T-helper 2 cell (primary cell): ENCODE measurements at regions not wholly inside any gene's neighbourhood (a gene's known extent, or its start where the extent isn't known, plus 50 kb on each side); places are given as distances from the start of the nearest gene placed in this dataset.

Experiments used
- DNase-seq, 5 experiments: peaks; one replicate each; pipeline versions ENCODE4 v3.0.0 to v3.0.0-alpha.2; 2012 to 2022

DNA sequence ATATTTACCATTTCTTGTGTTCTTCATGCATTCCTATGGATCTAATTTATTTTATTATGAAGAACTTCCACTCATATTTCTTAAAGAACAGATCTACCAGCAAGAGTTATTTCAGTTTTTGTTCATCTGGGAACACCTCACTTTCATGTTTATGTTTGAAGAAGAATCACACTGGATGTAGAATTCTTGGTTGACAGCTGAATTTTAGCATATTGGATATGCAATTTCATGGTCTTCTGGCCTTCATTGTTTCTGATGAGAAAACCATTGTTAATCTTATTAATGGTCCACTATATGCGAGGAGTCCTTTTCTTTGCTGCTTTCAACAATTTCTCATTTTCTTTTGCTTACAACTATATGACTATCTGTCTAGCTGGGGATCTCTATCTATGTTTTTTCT is 189.2 kb downstream of the UXS1 start:
- DNase-seq = no peak

DNA sequence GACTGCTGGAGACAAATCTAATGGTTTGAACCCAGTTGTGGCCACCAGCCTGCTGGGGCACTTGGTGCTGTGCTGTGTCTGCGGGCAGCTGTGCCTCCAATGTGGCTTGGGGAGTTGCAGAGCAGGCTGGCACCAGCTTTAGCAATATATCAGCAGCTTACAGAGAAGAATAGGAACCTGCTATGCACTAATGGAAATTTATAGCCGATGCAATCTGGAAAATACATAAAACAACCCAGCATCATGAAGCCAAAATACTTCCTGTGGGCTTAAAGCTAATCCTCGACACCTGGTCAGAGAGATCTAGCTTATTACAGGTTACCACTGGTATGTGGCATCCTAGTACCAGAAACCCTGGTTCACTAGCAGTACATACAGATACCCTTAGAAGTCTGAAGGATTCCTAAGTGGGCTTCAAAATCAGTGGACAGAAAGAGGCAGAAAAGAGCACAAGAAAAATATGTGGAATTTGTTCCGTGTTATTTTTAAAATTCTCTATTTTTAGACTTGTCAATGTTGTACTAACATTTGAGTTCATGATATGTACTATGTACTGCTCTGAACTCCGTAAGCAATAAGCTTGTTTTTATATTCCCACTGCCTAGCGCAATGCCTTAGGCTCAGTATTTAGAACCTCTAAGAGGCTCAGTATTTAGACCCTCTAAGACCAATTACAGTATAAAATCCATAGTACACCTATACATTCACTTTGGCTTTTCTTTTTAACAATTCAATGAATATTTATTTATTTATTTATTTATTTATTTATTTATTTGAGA is 194.7 kb downstream of the UXS1 start:
- no peak for DNase-seq

DNA sequence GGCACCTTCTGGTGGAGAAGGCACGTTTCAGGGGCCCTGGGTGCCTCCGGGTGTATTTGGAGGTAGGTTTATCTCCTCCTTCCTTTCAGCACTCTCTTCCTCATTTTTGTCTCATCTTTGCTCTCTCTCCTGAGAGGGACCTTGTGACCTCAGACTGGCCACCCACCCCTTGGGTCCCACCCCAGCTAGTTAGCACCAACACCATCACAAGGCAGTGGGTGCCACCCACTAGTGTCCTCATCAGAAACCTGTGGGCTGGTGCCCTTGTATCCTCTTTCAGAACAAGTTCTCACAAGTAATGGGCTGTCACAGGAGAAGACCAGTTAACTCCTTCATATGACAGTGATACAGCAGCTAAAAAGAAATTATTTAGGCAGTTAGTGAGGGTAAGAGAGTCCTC is 196.4 kb downstream of the UXS1 start:
- DNase-seq = no peak

DNA sequence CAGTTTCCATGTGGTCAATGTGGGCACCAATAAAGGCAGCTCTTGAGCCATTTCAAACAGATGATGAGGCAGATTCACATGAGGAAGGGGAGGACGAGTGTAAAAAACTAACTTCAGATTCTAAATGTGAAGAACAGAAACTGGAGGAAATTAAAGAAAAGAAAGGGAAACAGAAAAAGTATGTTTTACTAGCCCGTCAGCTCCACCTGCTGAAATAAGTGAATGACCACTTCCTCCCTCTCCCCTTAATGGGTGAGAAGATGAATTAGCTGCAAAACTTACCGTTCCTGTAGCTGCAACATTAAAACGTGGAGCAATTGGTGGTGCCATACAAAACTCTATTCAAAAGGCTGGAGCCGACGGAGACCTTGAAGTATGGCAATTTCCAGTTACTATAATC is 203.5 kb downstream of the UXS1 start:
- peak in 1 of 5 experiments; percentile 12 for DNase-seq

DNA sequence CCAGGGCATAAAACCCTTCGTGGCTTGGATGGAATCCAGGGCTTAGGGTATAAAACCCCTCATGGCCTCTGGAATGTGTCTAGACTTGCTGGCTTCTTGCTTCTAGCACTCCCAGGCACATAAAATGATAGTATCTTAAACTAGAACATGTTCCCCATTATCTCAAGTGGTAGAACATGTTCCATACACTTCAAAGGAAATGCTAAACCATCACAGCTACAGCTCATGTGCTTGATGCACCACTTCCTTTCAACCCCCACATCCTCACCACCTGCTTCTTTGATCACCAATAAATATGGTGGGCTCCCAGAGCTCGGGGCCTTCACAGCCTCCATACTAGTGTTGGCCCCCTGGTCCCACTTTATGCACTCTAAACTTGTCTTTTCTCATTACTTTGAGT is 204.3 kb downstream of the UXS1 start:
- DNase-seq = peak in 2 of 5 experiments; percentile 9 to 78

DNA sequence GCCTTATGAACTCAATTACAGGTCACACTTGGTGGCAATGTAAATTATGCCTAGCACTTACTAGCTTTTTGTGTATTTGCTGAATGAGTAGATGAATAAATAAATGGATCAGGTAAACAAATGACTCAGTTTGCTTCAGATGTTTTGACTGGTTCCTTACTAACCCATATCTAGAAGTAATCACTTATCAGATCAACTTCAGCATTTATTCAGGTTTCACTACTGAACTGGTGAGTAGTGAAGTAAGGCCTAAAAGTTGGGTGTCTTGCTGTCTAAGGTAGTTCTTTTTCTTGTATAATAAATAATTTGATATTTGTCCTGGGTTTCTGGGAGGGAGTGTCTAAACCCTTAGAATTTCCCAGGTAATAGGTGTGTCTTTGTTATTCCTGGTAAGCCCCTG is 205.0 kb downstream of the UXS1 start:
- DNase-seq = peak in 1 of 5 experiments; percentile 74

DNA sequence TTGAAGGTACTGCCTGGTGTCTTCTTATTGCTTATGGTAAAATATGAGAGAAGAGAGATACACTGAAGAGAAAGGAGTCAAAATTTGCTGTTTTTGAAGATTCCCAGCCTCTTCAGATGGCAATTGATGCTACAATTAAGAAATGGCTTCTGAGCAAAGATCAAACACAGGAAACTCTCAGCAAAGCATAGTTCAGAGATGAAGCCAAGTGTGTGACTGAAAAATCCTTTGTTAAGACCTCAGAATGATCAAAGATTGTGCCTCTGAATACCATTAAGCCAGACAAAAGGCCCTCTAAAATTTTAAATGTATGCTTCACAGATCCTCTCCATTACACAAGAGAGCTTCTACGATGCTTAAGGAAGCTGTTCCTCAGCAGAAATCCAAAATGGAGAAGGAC is 216.3 kb downstream of the UXS1 start:
- no peak for DNase-seq

DNA sequence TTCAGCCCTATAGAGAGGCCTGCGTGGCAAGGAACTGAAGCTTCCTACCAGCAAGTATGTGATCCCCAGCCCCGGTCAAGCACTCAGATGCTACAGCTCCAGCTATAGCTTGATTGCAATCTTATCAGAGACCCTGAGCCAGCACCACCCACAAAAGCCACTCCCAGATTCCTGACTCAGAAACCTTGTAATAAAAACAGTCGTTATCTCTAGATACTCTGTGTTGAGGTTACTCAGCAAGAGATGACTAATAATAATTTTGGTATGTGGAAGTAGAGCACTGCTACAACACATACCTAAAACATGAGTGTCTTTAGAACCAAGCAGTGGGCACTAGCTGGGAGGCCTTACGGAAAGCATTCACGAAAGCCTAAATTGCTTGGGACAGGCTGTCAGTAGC is 216.9 kb downstream of the UXS1 start:
- peak in 1 of 5 experiments; percentile 26 for DNase-seq

DNA sequence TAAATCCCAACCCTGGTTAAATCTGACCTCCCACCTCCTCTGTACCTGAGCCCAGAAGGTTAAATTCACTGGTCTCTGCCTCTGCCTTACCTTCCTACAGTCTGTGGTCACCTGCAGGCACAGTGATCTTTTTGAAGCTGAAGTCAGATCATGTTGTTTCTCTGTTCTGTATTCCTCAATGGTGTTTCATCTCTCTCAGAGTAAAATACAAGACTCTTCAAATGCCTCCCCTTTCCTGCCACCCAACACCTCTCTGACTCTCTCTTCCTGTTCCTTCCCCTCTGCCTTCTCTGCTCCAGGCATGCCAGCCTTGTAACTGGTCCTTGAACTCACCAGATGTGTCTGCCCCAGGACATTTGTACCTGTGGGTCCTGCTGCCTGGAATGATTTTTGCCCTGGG is 219.3 kb downstream of the UXS1 start:
- DNase-seq = no peak

DNA sequence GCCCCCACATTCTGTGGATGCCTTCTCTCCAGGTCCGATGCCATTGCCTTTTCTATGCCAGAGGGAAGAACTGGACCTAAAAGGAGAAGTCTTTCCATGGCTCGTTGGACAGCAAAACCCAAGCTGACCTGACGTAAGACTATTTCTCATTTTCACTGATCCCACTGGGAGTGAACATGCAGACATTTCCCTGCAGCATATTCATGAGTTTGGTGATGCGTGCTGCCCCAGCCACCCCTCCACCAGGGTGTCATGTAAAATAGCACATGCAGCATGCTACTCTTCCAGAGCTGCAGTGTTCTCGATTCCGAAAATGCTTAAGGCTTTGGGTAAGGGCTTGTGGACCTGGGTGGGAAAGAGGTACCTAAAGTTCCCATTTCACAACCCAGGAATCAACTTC is 221.2 kb downstream of the UXS1 start:
- no peak for DNase-seq

DNA sequence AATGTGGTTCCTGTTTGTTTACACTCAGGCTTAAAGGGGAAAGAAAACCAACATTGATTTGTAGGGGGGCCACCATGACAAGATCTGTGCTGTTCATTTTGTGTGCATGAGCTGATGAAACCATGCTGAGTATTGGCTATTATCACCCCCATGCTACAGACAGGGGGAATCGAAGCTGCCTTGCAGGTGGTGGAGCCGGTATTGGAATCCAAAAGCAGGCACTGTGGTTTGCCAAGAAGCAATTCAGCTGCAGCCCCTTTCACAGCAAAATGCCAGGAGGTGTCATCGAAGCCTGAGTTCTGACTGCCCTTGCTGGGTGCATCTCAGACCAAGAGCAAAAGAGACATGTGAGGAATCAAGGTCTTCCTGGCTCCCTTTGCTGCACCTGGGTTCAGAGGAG is 221.9 kb downstream of the UXS1 start:
- DNase-seq = no peak

DNA sequence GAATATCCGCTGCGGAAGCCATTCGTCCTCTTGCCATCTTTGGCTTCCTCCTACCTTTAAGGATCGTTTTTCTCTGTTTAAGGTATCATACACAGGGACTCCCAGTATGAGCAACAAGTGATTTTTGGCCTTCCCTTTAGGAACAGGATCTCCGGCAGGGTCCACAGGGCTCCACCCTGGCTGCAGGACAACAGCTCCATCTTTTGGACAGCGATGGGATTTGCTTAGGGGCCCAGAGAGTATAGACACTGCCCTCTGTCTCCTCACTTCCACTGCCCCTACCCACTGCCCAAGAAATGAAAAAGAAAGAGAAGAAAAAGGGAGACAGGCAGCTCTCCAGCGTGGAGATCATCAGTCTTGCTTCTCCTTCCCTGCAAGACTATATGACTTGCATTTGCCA is 224.5 kb downstream of the UXS1 start:
- DNase-seq = peak in 1 of 5 experiments; percentile 26

DNA sequence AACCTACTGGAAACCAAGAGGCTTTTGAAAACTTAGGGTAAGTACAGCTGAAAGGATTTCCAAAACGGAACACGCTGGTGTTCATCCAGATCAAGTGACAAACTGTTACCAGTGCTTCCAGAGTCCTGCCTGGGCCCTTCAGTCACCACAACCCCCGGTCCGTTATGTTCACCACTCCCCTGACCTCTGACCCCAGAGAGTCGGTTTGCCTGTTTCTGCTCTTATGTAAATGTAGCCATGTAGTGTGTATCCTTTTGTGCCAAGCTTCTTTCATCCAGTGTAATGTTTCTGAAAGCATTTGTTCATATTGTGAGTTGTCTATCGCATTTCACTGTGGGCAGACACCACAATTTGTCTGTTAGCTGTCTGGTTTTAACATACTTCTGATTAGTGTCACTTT is 217.5 kb downstream of the NCK2 start:
- DNase-seq = no peak

DNA sequence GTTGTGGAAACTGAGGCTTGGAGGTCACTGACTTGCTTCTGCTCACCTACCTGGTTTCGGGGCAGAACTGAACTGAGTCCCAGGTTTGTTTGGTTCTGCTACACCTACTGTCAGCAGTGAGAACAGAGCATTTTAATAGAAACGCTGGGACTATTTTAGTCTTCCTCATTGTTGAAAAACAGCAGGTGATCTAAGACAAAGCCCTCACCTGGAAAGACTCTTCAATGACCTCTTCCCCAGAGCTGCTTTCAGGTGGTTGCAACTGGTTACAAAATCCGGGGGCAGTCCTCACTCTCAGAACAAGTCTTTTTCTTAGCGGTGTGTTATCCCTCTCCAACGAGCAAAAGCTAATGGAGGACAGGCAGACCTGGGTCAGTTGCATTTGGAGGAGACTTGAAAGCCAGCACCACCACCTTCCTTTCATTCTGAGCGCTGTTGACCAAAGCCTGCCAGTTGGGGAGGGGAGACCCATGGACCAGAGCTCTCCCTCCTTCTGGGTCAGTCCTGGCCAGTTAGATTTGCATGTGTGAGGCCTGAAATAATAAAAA is 217.0 kb downstream of the NCK2 start:
- DNase-seq = no peak

DNA sequence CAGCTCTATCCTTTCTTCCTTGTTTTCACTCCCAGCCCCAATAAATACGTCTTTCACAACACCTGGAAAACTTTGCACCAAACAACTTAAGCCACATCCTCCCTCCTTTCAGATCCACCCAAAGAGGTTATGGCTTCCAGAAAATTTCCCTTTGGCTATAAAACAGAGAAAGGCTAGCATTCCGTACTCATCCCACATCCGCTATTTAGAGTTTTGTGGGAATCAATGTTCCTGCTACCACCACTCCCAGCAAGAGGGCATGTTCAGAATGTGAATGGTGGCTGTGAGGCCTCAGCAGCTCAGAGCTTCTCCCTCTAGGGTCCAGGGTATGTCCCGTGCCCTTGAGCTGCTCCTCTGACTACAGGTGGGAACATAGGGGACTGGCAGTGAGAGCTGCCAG is 214.6 kb downstream of the NCK2 start:
- DNase-seq = no peak

DNA sequence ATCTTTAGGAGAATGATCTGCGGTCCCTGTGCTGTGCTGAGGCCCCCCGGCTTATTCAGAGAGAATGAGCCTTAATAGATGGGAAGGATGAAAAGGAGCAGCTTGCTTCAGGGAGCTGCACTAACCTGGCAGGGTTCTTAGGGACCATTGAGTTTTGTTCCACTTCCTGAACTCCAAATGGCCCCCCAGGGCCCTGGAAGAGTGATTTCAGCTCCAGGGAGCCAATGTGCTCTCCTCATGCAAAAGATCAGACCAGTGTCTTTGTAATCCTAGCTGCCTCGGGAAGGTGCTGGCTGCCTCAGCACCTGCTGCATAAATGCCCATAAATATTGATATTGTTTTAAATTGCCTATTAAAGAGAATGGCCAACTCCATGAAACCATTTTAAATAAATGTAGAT is 210.2 kb downstream of the NCK2 start:
- no peak for DNase-seq

DNA sequence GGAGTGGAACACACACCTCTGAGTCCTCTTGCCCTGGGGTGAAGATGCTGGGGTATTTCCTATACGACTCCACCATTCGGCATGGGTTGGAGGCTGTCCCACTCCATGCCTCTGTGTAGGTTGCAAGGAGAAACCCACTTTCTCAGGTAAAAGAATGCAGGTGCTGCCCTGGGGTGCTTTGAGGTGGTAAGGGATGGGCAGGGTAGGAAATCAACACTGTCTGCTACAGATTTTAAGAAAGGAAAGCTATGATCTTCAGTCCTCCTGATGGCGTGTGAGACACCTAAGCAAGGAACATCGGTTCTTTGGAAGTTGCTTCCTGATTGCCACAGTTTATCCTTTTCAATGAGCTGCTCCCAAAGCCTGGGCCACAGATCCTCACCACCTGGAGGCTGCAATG is 209.2 kb downstream of the NCK2 start:
- DNase-seq = no peak

DNA sequence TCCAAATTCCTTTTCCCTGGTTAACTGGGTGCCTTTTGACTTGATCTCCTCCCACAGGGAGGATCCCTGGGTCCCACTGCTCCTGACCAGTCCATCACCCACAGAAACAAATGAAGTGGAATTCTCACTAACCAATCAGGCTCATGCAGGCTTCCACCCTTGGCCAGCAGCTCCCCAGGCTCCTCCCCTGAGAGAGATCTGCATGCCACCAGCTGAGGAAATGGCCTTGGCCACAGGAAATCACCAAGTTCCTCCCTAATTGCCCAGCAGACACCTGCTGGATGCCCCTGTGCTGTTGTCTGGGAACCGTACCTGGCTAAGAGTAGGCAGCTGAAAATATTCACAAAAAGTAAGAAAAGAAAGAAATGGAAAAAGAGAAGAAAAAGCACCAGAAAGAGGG is 207.4 kb downstream of the NCK2 start:
- DNase-seq = no peak

DNA sequence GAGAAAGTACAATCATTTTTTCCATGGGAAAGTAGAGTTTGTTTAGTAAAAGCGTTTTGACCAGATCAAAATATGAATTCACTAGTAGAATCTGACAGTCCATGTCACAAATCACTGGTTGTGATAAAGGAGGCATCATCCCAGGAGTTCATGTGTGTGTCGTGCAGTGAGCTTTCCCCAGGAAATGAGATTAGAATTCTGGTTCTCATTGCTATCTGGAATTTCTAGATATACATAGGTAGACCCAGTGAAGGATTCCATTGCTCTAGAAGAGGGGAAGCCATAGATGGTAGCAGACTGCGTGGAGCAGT is 206.6 kb downstream of the NCK2 start:
- no peak for DNase-seq

DNA sequence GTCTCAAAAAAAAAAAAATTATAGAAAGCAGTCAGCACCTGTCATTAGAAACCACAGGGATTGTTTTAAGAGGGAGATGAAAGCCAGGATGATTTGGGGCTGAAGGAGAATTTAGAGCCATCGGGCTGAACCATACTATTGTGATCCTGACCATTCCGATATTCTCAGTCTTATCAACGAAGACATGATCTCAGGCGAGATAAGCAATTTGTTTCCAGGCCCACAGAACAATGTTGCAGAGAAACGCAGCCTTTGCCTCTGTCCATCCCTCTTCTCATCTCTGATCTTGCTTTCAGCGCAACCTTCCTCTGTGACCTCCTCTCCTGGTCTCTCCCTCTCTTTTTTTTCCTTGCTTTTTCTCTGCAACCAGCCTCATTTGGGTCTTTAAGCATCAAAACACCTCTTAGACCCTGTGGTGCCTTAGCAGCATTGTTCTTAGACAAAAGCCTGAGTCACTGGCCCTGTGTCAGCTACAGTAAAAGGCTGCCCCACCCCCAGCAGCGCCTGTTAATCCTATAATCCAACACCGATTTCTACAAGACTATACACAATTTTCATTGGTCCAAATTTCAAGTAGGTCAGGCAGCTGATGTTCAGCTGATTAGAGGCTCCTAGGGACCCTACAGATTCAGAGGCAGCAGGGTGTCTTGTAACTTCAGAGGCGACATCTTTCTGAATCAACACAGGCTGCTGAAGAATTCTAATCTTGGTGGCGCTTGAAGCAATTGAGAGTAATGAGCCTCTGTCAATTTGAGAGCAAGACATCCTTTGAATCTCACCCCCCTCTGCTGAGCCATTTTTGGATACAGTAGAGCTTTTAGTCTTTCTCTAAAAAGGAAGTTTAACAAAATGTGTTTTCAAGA is 206.0 kb downstream of the NCK2 start:
- no peak for DNase-seq

DNA sequence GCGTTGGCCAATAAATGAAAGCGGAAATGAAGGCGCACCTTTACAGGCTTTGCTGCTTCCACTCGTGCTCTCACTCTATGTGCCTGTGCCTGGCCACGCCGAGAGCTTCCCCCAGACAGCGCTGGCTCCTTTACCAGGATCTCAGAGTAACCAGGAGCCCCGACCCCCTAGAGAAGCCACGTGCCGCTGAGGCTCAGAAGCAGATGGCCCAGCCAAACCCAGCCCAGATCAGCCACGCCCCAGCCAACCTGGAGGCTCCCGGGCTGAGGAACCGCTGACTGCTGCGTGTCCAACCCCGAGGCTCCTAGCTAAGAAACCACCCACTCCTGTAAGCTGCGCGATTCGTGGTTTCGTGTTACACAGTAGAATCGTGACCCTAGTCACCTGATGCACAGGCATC is 199.3 kb downstream of the NCK2 start:
- no peak for DNase-seq
